UCSD-AML1 (cell line): ENCODE measurements at regions not wholly inside any gene's neighbourhood (a gene's known extent, or its start where the extent isn't known, plus 50 kb on each side); places are given as distances from the start of the nearest gene placed in this dataset.
"Not testable (repeated sequence)": the region's sequence is repeated elsewhere in the genome, so short reads cannot be mapped to it uniquely, and the experiment has no call there.

Source experiments
- DNase-seq: peaks from one replicate; lab custom pipeline; 2025; ENCODE audit not compliant: unreplicated experiment; lab: John Stamatoyannopoulos, UW

DNA sequence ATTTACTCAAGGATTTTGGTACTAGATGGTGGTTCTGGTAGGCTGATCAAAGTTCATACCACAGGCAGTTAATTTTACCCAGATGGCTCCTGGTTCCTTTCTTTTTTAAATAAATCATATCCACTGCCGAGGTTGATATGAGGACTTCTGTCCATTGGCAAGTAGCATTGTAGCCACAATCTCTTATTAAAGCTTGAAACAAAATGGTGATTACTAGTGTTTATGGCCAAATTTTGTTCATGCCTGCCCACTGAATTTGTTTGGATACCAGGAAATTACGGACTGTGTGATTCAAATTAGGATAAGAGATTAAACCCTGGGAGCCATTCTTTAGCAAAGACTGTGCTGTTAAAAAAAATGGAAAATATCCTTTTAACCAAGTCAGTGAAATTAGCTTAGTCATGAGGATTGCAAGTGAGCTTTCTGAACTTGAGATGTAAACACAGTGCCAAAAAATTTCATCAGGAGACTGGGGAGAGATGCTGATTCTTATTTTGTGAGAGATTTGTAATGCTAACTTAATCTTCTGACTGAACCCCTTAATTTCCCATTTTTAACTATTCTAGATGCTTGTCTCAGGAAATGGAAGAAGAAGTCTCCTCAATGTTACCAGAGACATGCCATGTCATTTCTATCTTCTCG, 893.5 kb upstream of the ADAMTS5 start:
- not testable (repeated sequence) for DNase-seq

DNA sequence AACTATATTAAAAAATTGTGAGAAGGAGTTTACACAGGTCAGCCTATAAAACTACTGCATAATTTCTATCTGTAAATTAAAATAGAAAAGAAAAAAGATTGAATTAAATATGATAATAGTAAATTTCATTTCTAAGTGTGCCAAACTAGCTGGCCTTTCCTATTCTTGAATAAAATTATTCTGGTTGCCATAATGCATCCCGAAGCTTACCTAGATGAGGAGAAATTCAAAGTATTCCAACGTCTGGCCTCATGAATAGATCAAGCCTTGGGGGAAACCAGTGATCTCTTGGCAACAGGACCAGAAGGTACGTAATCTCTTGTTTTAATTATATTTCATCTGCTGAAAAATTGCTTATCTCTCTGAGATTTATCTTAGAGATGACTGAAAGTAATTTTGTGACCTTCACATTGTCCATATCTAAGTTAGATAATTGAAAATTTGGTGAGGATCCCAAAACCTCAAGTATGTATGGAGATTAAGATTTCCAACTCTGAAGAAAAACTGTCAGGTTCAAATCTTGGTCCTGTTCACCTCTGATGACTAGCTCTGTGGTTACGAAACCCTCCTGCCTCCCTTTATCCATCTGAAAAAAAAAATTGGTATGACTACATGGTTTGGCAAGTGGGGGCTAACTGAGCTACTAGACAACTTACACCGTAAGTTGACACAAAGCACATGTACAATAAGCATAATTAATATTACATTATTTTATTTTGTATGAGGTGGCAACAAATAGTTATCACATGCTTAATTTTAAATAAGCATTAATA, 891.4 kb upstream of the ADAMTS5 start:
- not testable (repeated sequence) for DNase-seq

DNA sequence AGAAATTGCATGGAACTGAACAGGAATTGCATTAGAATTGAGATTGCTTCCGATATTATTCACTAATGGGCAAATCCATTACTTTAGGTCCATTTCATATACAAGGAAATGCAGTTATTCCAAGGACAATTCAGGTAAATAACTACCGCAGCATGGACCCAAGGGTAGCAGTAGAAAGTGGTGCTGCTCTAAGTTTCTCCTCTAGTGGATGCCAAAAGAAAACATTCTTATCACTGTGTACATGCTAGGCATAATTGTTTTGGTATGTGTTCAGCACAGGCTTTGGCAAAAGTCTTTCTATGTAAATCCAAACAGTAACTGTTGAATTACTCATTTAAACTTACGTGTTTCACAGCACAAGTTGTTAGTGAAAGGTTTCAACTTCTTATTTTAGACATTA, 890.1 kb upstream of the ADAMTS5 start:
- DNase-seq: not testable (repeated sequence)

DNA sequence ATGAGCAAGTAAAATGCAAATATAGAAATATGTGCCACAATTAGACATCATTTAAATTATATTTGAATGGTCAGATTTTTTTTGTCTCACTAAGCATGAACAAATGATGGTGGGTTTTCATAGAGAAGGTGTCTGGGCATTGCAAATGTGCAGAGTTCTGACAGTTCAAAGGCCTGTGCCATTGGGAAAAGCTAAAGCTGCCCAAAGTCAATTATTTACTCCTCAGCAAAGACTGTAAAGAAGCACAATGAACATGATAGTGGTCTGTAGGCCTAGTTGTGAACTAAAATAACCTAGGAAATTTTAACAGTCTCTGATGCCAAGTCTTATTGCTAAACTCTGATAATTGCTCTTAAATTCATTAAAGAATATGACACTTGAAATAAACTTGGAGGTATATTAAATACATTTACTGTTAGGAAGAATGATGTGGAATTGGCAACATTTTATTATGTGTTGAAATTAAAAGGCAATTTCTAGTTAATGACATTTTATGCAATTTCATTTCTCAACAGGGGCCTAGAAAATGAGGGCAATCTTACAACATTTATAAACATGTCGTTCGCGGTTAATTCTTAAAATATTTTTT, 874.3 kb upstream of the ADAMTS5 start:
- no peak for DNase-seq

DNA sequence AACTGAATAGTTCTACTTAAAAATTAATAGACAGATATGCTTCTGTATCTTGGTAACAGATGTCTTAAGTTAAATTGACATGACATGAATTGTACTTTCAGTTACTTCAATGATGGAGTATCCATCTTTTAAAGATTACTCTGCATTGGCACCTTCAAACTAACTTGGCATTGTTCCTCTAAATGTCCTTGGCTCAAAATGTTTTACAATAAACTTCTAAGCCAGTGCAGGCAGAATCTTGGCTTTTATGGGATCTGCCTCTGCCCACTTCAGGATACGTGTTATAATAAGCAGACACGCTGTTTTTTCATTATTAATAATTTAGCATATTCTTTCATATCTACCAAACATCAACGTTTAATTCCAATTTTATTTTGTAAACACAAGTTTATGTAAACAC, 873.4 kb upstream of the ADAMTS5 start:
- DNase-seq: no peak

DNA sequence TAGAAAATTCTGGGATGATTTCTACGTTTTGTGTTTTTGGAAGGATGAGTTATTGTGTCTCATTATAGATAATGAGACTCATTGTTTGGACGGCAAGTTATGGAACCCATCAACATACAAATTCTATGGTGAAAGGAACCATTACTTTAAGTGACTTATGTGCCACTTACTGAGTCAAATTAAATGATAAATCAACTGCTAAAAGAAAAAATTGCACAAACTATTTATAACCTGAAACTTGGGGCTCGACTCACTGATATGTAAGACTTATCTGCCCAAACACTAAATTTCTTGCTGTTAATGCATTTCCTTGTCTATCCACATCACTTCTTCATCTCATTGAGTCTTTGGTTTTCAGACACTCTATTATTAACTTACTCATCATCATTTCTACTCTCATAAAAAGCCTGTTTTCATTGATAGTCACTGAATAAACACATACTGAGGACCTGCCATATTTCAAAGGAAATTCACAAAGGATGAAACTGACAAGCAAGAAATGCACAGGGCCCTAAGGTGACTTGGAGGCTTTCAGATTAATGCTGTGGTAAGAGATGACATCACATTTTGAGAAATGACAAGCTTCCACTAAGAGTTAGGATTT, 872.7 kb upstream of the ADAMTS5 start:
- no peak for DNase-seq

DNA sequence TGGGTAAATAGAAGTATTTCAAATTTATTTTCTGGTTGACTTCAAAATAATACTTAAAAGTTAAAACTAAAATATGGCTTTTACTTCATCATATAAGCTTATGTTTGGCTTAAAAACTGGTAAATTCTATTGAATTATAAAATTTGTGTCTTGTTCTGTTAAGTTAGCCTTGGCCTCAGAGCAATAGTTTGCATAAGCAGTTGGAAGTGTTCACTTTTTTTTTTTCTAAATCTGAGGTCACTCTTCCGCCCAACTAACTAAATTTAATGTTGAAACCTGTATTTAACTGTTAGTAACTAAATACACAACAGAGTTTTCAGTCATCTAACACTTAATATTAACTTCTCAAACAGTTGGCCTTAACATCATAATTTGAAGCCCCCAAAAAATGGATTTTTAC, 871.7 kb upstream of the ADAMTS5 start:
- no peak for DNase-seq

DNA sequence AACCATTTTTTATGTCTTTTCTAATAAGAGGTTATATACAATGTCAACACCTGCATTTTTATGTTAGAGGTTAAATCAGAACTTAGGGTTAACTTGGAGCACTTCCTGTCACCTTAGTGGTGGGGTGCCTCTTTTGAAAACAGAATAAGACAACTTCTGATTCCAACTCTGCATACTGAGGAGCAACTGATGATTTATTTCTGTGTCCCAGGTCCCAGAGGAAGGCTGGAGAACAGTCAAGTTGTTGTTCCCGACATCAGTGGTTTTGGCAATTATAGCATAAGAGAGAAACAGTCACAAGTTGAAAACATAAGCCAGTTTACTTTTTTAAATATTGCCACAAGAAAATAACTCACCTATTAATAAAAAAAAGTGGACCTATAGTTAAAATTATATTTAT, 871.0 kb upstream of the ADAMTS5 start:
- DNase-seq: no peak

DNA sequence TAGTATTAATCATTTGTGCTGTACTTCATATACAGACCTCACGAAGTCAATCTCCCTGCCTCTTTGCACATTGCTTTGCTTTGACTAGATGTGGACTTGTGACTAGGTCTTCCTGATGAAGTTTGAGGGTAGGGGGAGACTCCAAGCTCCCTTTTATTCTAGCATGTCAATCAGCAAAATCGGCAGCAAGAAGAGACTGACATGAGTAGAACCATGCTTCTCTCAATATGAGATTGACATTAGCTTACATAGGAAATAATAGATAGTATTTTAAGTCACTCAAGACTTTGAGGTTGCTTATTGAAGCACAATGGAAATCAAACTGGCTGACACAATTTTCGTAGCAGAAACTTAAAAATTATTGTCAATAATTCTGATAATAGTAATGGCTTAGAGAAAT, 866.4 kb upstream of the ADAMTS5 start:
- no peak for DNase-seq

DNA sequence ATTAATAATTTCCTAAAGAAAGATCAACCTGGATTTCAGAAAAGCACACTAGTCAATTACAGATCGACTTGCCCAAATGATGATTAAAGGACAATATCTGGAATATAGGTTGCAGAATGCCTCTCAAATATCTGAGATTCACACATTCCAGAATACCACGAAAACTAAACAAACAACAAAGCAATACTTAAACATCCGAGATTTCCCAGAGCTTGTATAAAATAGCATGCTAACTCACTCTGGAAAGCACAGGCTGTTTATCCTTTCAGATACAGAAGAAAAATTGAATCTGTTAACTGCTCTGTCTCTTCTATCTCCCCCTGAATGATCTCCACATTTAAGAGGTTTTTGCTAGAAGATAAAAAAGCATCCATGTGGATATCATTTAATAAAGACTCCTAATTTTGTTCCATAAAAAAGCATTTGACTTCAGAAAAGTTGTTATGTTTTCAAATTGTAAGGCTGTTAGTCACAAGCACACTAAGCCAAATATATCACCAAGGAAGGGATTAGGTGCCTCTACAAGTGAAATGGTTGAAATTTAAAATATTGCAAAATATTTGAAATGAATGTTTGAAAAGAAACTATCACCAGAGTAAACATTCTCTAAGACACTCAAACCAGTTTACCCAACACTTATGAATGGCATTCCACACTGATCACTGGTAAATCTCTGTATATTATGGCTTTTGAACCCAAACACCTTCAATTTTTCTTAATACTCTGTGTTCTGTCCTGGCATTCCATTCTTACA, 865.1 kb upstream of the ADAMTS5 start:
- no peak for DNase-seq

DNA sequence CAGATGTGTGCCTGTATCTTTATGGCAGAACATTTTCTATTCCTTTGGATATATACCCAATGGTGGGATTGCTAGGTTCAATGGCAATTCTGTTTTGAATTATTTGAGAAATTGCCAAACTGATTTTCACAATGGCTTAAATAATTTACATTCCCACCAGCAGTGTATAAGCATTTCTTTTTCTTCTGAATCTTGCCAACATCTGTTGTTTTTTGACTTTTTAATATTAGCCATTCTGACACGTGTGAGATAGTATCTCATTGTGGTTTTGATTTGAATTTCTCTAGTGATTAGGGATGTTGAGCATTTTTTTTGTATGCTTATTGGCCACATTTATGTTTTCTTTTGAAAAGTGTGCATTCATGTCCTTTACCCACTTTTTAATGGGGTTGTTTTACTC, 864.3 kb upstream of the ADAMTS5 start:
- DNase-seq: no peak

DNA sequence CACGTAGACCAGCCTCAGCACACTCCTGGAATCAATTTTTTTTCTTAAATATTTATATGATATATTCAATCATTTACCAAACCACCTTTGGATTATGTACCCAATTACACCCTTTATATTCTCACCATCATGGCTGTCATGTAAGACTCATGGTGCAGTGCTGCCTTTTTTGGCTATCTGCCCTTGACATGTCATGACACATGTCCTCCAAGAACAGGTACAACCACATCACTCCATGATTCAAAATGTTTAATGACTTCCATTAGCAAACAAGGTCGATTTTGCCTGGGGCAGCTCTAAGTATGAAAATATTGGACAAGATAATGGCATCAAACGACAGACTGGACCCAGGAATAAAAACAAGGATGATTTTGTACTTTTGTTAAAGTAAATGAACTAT, 861.1 kb upstream of the ADAMTS5 start:
- no peak for DNase-seq

DNA sequence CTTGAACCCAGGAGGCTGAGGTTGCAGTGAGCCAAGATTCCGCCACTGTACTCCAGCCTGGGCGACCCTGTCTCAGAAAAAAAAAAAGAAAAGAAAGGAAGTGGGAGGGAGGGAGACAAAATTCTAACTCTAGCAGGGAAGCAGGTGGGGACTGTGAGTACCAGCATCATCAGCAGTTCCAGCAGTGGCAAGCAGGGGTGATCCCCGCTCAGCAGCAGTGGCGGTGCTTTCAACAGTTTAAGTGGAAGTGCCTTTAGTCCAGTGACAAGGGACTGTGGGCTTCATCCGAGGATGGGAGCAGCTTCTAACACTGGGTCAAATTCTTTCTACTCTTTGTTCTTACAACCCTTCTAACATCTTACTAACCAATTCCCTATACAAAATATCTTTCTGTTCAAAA, 858.1 kb upstream of the ADAMTS5 start:
- DNase-seq: no peak

DNA sequence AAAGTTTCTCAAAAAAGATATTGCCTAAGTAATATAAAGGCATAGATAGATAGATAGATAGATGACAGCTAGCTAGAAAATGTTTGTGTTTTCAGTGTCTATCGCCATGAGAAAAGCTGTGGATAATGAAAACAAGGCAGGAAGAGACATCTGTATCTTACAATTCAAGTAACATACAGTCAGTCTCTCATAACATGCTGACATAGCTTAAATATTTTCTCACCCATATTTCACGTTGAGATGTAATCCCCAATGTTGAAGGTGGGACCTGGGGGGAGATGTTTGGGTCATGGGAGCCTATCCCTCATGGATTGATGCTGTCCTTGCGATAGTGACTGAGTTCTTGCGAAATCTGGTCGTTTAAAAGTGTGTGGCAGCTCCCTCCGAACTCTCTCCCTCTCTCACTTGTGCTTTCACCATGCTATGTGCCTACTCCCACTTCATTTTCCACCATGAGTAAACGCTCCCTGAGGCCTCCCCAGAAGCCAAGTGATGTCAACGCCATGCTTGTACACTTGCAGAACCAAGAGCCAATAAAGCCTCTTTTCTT, 856.8 kb upstream of the ADAMTS5 start:
- no peak for DNase-seq

DNA sequence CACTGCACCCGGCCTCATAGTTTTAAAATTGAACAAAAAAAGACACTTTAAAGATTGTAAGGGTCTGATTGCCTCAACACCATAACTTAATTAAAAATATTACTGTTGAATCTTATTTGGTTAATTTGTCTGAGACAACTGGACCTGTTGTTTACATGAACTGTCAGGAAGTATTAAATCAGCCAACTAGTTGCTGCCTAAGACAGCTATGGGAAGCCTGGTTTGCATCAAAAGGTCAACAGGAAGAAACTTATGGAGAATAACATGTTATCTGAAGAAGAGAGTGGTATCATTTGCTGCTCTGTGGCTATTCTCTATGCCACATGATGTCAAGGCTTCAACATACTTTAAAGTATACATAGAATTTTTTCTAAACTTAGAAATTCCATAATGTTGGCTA, 853.5 kb upstream of the ADAMTS5 start:
- DNase-seq: no peak

DNA sequence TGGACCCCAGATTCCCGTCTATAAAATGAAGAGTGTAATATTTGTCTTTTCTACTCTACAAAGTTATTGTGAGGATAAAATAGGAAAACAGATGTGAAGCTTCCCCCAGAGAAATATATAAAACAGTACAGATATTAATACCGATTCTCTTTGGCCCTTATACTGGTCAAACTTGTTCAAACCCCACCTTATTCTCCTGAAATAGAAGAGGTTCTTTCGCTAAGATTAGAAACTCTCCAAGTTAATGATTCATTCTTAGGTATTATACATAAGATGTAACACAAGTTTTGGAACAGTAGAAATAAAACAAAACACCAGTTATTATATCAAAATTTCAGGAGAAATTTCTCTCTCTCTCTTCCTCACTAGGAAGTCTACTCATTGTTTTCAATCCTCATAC, 852.4 kb upstream of the ADAMTS5 start:
- no peak for DNase-seq

DNA sequence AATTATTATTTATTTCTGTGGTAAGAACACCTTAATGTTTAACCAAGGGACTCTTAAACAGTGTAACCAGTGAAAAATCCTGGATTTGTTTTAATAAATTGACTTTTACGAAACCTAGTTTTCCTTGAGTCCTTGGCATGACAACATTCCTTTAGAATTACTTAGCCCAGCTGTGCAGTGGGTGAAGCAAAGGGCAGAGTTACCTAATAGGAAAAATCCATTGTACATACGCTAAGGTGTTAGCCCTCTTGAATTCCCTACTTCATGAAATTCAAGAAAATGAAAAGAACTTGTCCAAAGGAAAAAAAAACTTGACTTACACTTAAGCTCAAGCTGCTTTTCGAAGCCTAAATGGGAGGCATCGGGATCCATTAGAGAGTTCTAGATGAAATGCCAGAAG, 852.0 kb upstream of the ADAMTS5 start:
- no peak for DNase-seq

DNA sequence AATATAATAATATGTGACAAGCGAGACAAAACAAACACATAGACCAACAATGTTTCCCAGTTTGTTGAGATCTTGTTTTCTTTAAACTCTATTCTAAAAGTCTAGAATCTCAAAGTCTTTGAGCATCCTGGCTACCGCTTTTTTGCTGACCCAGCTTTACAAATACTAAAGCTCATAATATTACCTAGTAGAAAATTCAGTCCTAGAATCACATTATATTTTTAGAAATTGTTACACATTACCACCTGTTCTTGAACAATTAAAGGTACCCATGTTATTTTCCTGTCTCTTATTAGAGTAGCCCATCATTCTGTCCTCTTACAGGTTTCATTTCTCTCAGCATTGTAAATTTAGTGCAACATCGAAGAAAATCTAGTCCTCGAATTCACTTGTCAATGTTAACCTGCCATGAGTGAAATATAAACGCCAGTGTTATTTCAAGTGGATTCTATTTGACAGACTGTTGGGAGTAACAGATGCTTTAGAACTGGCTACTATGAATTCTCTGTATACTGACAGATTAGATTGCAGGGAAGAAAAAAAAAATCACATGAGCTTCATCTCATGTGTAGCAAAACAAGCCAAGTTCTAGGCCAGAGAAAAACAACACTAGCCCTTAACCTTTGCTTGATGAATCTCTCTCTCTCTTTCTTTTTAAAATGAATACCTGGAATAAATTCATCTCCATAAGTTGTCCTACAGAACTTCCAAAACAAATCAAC, 851.2 kb upstream of the ADAMTS5 start:
- no peak for DNase-seq

DNA sequence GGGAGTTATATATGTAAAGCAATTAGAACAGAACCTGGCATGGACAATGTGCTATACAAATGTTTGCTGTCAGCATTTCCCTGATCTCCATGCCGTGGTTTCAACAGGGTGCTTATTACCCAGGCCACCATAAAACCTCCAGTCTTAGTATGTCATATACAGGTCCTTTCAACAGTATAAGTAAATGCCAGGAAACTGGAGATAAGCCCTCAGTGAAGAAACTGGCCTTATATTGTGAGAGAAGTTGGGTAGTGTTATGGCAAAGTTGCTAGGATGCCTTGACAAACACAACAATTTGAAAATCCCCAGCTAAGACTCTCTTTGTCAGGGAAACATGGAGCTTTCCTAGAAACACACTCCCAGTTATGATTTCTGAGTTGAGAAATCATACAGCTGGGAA, 850.2 kb upstream of the ADAMTS5 start:
- no peak for DNase-seq

DNA sequence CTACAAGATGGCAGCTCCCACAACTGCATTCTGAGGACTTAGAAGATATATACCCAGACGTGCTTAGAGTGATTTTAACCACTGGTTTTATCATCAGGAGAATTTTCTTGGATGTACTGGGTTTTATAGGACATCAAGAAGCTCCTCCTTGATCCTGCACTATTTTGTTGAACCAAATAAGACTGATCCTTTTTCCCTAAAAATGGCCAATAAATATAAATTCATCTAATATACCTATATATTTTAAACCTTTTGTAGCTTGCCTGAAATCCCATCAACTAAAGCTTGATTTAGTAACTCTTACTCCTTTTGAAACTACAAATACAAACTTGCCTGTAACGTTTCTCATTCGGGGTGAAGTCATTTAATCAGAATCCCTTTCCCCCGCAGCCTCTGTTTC, 849.4 kb upstream of the ADAMTS5 start:
- DNase-seq: no peak
